Naive thymus-derived CD8-positive, alpha-beta T cell (primary cell): ENCODE measurements at regions not wholly inside any gene's neighbourhood (a gene's known extent, or its start where the extent isn't known, plus 50 kb on each side); places are given as distances from the start of the nearest gene placed in this dataset.

Experiments
- ATAC-seq, 2 donors: fragments of 150-1000 bp; cut with Tn5 transposase in 1 of 2; sonication (Bioruptor Pico), chemical (Tn5 transposase) in 1 of 2; 1 replicate in 1 of 2; 2 replicates in 1 of 2; pipeline ENCODE4 v1.10.0; 2021; ENCODE audit warnings: mild to moderate bottlenecking in 2 of 2, moderate library complexity in 2 of 2
- POLR2A ChIA-PET: fragments of 350-600 bp; sonication (Branson Sonifier 250); formaldehyde crosslinking; loops from one replicate; lab custom pipeline; 2021; ENCODE audit warnings: antibody characterized with exemption; lab: Charles Lee
- DNase-seq, 10 donors: peaks; one replicate each; pipeline versions ENCODE4 v3.0.0 to v3.0.0-alpha.2; 2020 to 2022
- H3K27ac Mint-ChIP-seq, 10 donors: one replicate each; pipeline ENCODE4 v1.8.0; 2020 to 2022; ENCODE audit warnings: mild to moderate bottlenecking in 10 of 10, mixed read lengths in 10 of 10, moderate library complexity in 4 of 10, inconsistent platforms in 1 of 10
- H3K27me3 Mint-ChIP-seq, 5 donors: one replicate each; pipeline ENCODE4 v1.8.0; 2021 to 2022; ENCODE audit warnings: mixed read lengths in 5 of 5
- H3K36me3 Mint-ChIP-seq, 3 donors: one replicate each; pipeline ENCODE4 v1.8.0; 2020 to 2022; ENCODE audit warnings: mixed read lengths in 3 of 3, mild to moderate bottlenecking in 2 of 3, inconsistent platforms in 1 of 3
- H3K4me1 Mint-ChIP-seq, 4 donors: one replicate each; pipeline ENCODE4 v1.8.0; 2021 to 2022; ENCODE audit warnings: mixed read lengths in 4 of 4
- H3K4me3 Mint-ChIP-seq, 10 donors: one replicate each; pipeline ENCODE4 v1.8.0; 2020 to 2022; ENCODE audit warnings: mild to moderate bottlenecking in 10 of 10, mixed read lengths in 10 of 10, moderate library complexity in 6 of 10, inconsistent platforms in 1 of 10
- H3K9me3 Mint-ChIP-seq, 9 donors: one replicate each; pipeline ENCODE4 v1.8.0; 2020 to 2022; ENCODE audit warnings: mixed read lengths in 9 of 9, mild to moderate bottlenecking in 3 of 9, inconsistent platforms in 1 of 9, moderate library complexity in 1 of 9

- no peaks in the 10 kb centered on the region for H3K4me1 Mint-ChIP-seq
- H3K9me3 Mint-ChIP-seq: peaks cover 2 to 32% (median 8%) of the 10 kb centered on the region in 9 donors
- DNase-seq: no peak
- H3K27ac Mint-ChIP-seq: no peak overlapping the region
- POLR2A ChIA-PET: no interaction called here
- no peaks in the 10 kb centered on the region for H3K27me3 Mint-ChIP-seq
- H3K36me3 Mint-ChIP-seq: no peaks in the 10 kb centered on the region
- ATAC-seq: no peak
- no peak overlapping the region for H3K4me3 Mint-ChIP-seq
Measured at GRCh38 chr18:39753178-39753577, 2187.6 kb upstream of the CELF4 start.

- no peak overlapping the region for H3K4me3 Mint-ChIP-seq
- H3K27ac Mint-ChIP-seq: no peak overlapping the region
- H3K4me1 Mint-ChIP-seq: no peaks in the 10 kb centered on the region
- no peaks in the 10 kb centered on the region for H3K36me3 Mint-ChIP-seq
- ATAC-seq (no peak), DNase-seq (no peak)
- POLR2A ChIA-PET: no interaction called here
- H3K9me3 Mint-ChIP-seq: peaks cover under 1 to 32% (median 6%) of the 10 kb centered on the region in 9 donors
- no peaks in the 10 kb centered on the region for H3K27me3 Mint-ChIP-seq
Measured at GRCh38 chr18:39752351-39752750, 2186.8 kb upstream of the CELF4 start.

- Mint-ChIP-seq H3K27ac (no peak overlapping the region), H3K4me1 (no peaks in the 10 kb centered on the region), H3K4me3 (no peak overlapping the region), H3K9me3 (peaks cover under 1 to 28% (median 4%) of the 10 kb centered on the region in 9 donors), H3K36me3 (no peaks in the 10 kb centered on the region), H3K27me3 (no peaks in the 10 kb centered on the region)
- DNase-seq (no peak), ATAC-seq (no peak)
- POLR2A ChIA-PET: no interaction called here
Measured at GRCh38 chr18:39751921-39752320, 2186.3 kb upstream of the CELF4 start.

GRCh38 chr18:39751161-39751560 lies 2185.6 kb upstream of the CELF4 start:
- Mint-ChIP-seq H3K36me3 (no peaks in the 10 kb centered on the region), H3K4me1 (no peaks in the 10 kb centered on the region), H3K27me3 (no peaks in the 10 kb centered on the region), H3K4me3 (no peak overlapping the region), H3K9me3 (peaks cover 0 to 26% (median 4%) of the 10 kb centered on the region in 9 donors), H3K27ac (no peak overlapping the region)
- DNase-seq: no peak
- ATAC-seq: no peak
- POLR2A ChIA-PET: no interaction called here

- Mint-ChIP-seq H3K27ac (no peak overlapping the region), H3K4me1 (no peaks in the 10 kb centered on the region), H3K4me3 (no peak overlapping the region), H3K36me3 (no peaks in the 10 kb centered on the region), H3K9me3 (peaks cover 0 to 15% (median 0%) of the 10 kb centered on the region in 9 donors), H3K27me3 (no peaks in the 10 kb centered on the region)
- no peak for DNase-seq
- POLR2A ChIA-PET: no interaction called here
- no peak for ATAC-seq
Measured at GRCh38 chr18:39749154-39749553, 2183.6 kb upstream of the CELF4 start.

GRCh38 chr18:39748727-39749126 lies 2183.1 kb upstream of the CELF4 start:
- POLR2A ChIA-PET: no interaction called here
- ATAC-seq: no peak
- Mint-ChIP-seq H3K27ac (no peak overlapping the region), H3K9me3 (peaks cover 0 to 11% (median 0%) of the 10 kb centered on the region in 9 donors), H3K36me3 (no peaks in the 10 kb centered on the region), H3K4me3 (no peak overlapping the region), H3K4me1 (no peaks in the 10 kb centered on the region), H3K27me3 (no peaks in the 10 kb centered on the region)
- DNase-seq: no peak

GRCh38 chr18:39746201-39746600 lies 2180.6 kb upstream of the CELF4 start:
- no peaks in the 10 kb centered on the region for H3K27me3 Mint-ChIP-seq
- H3K4me3 Mint-ChIP-seq: no peak overlapping the region
- no peak for DNase-seq
- H3K36me3 Mint-ChIP-seq: no peaks in the 10 kb centered on the region
- peaks cover 0 to 11% (median 0%) of the 10 kb centered on the region in 9 donors for H3K9me3 Mint-ChIP-seq
- H3K27ac Mint-ChIP-seq: no peak overlapping the region
- no peaks in the 10 kb centered on the region for H3K4me1 Mint-ChIP-seq
- POLR2A ChIA-PET: no interaction called here
- ATAC-seq: no peak

- Mint-ChIP-seq H3K9me3 (peaks cover 0 to 20% (median 0%) of the 10 kb centered on the region in 9 donors), H3K27me3 (no peaks in the 10 kb centered on the region), H3K4me3 (no peak overlapping the region), H3K4me1 (no peaks in the 10 kb centered on the region), H3K27ac (no peak overlapping the region), H3K36me3 (no peaks in the 10 kb centered on the region)
- POLR2A ChIA-PET: no interaction called here
- no peak for DNase-seq
- ATAC-seq: no peak
Measured at GRCh38 chr18:39743463-39743862, 2177.9 kb upstream of the CELF4 start.

- no peaks in the 10 kb centered on the region for H3K4me1 Mint-ChIP-seq
- no peak for ATAC-seq
- no peak overlapping the region for H3K27ac Mint-ChIP-seq
- H3K36me3 Mint-ChIP-seq: no peaks in the 10 kb centered on the region
- H3K27me3 Mint-ChIP-seq: no peaks in the 10 kb centered on the region
- DNase-seq: no peak
- POLR2A ChIA-PET: no interaction called here
- no peak overlapping the region for H3K4me3 Mint-ChIP-seq
- H3K9me3 Mint-ChIP-seq: peaks cover 0 to 10% (median 0%) of the 10 kb centered on the region in 9 donors
Measured at GRCh38 chr18:39741755-39742466, 2176.3 kb upstream of the CELF4 start.

GRCh38 chr18:39737869-39738268 lies 2172.3 kb upstream of the CELF4 start:
- H3K27me3 Mint-ChIP-seq: no peaks in the 10 kb centered on the region
- no peaks in the 10 kb centered on the region for H3K4me1 Mint-ChIP-seq
- no peak overlapping the region for H3K4me3 Mint-ChIP-seq
- H3K9me3 Mint-ChIP-seq: peaks cover 0 to 21% (median 0%) of the 10 kb centered on the region in 9 donors
- ATAC-seq (no peak), DNase-seq (no peak)
- POLR2A ChIA-PET: no interaction called here
- H3K27ac Mint-ChIP-seq: no peak overlapping the region
- H3K36me3 Mint-ChIP-seq: no peaks in the 10 kb centered on the region

- POLR2A ChIA-PET: no interaction called here
- ATAC-seq (no peak), DNase-seq (no peak)
- Mint-ChIP-seq H3K4me1 (no peaks in the 10 kb centered on the region), H3K4me3 (no peak overlapping the region), H3K27ac (no peak overlapping the region), H3K36me3 (no peaks in the 10 kb centered on the region), H3K9me3 (peaks cover 0 to 16% (median 0%) of the 10 kb centered on the region in 9 donors), H3K27me3 (no peaks in the 10 kb centered on the region)
Measured at GRCh38 chr18:39732918-39733317, 2167.3 kb upstream of the CELF4 start.

- H3K27ac Mint-ChIP-seq: no peak overlapping the region
Measured at GRCh38 chr18:39730606-39731005, 2165.0 kb upstream of the CELF4 start.

GRCh38 chr18:39724652-39725051 lies 2159.1 kb upstream of the CELF4 start:
- DNase-seq (no peak), ATAC-seq (no peak)
- POLR2A ChIA-PET: no interaction called here
- H3K27ac Mint-ChIP-seq: no peak overlapping the region
- H3K4me1 Mint-ChIP-seq: no peaks in the 10 kb centered on the region
- no peaks in the 10 kb centered on the region for H3K36me3 Mint-ChIP-seq
- no peaks in the 10 kb centered on the region for H3K27me3 Mint-ChIP-seq
- peaks cover 0 to 3% (median 0%) of the 10 kb centered on the region in 9 donors for H3K9me3 Mint-ChIP-seq
- no peak overlapping the region for H3K4me3 Mint-ChIP-seq

More at GRCh38 chr18:39730606-39731005, 2165.0 kb upstream of the CELF4 start:
- Mint-ChIP-seq H3K4me3 (no peak overlapping the region), H3K4me1 (no peaks in the 10 kb centered on the region), H3K9me3 (peaks cover 0 to 16% (median 0%) of the 10 kb centered on the region in 9 donors), H3K27me3 (no peaks in the 10 kb centered on the region), H3K36me3 (no peaks in the 10 kb centered on the region)
- ATAC-seq (no peak), DNase-seq (no peak)
- POLR2A ChIA-PET: no interaction called here

- no peaks in the 10 kb centered on the region for H3K27me3 Mint-ChIP-seq
- H3K27ac Mint-ChIP-seq: no peak overlapping the region
- H3K4me1 Mint-ChIP-seq: no peaks in the 10 kb centered on the region
- DNase-seq (no peak), ATAC-seq (no peak)
- POLR2A ChIA-PET: no interaction called here
- peaks cover 0 to 6% (median 0%) of the 10 kb centered on the region in 9 donors for H3K9me3 Mint-ChIP-seq
- no peaks in the 10 kb centered on the region for H3K36me3 Mint-ChIP-seq
- H3K4me3 Mint-ChIP-seq: no peak overlapping the region
Measured at GRCh38 chr18:39721712-39722111, 2156.1 kb upstream of the CELF4 start.
